HEK293T (cell line): ENCODE measurements at regions not wholly inside any gene's neighbourhood (a gene's known extent, or its start where the extent isn't known, plus 50 kb on each side); places are given as distances from the start of the nearest gene placed in this dataset.

ENCODE experiments used
- ARNT ChIP-seq: fragments of 450-650 bp; IDR thresholded peaks from 2 replicates; pipeline ENCODE4 v1.6.1; 2017; ENCODE audit warnings: mild to moderate bottlenecking
- BHLHE40 ChIP-seq: fragments of 450-650 bp; IDR thresholded peaks from 2 replicates; pipeline ENCODE4 v1.6.1; 2016; ENCODE audit warnings: mild to moderate bottlenecking, moderate library complexity, borderline replicate concordance
- ELF4 ChIP-seq: fragments of 450-650 bp; IDR thresholded peaks from 2 replicates; pipeline ENCODE4 v1.6.1; 2017; ENCODE audit warnings: antibody characterized with exemption
- FOXA1 ChIP-seq: fragments of 450-650 bp; IDR thresholded peaks from 2 replicates; pipeline ENCODE4 v1.6.1; 2016; ENCODE audit warnings: mild to moderate bottlenecking
- FOXM1 ChIP-seq: fragments of 450-650 bp; IDR thresholded peaks from 2 replicates; pipeline ENCODE4 v1.6.1; 2017; ENCODE audit warnings: mild to moderate bottlenecking, borderline replicate concordance
- HDGF ChIP-seq: fragments of 450-650 bp; IDR thresholded peaks from 2 replicates; pipeline ENCODE4 v1.6.1; 2017; ENCODE audit warnings: antibody characterized with exemption, borderline replicate concordance
- NFRKB ChIP-seq: fragments of 450-650 bp; IDR thresholded peaks from 2 replicates; pipeline ENCODE4 v1.6.1; 2016; ENCODE audit warnings: mild to moderate bottlenecking, moderate library complexity
- SP1 ChIP-seq: fragments of 450-650 bp; IDR thresholded peaks from 2 replicates; pipeline ENCODE4 v1.6.1; 2017
- SUZ12 ChIP-seq: fragments of 450-650 bp; IDR thresholded peaks from 2 replicates; pipeline ENCODE4 v1.6.1; 2016; ENCODE audit warnings: mild to moderate bottlenecking
- ZNF384 ChIP-seq: fragments of 450-650 bp; IDR thresholded peaks from 2 replicates; pipeline ENCODE4 v1.6.1; 2016

GRCh38 chr5:96093340-96093739 lies 131.7 kb upstream of the ELL2 start:
- no peak for TF ChIP-seq HDGF
- TF ChIP-seq BHLHE40: no peak
- no peak for TF ChIP-seq NFRKB
- TF ChIP-seq FOXM1: no peak
- no peak for TF ChIP-seq FOXA1
- TF ChIP-seq SUZ12: no peak
- TF ChIP-seq ELF4: no peak
- no peak for TF ChIP-seq ZNF384
- no peak for TF ChIP-seq ARNT
- no peak for TF ChIP-seq SP1
